GM19372 (cell line): ENCODE measurements at regions not wholly inside any gene's neighbourhood (a gene's known extent, or its start where the extent isn't known, plus 50 kb on each side); places are given as distances from the start of the nearest gene placed in this dataset.
"Not testable (repeated sequence)": the region's sequence is repeated elsewhere in the genome, so short reads cannot be mapped to it uniquely, and the experiment has no call there.

Source experiments
- ATAC-seq: cut with Tn5 transposase; IDR thresholded peaks from one replicate; pipeline ENCODE4 v1.9.1; 2021; ENCODE audit warnings: mild to moderate bottlenecking, low read depth, moderate library complexity; ENCODE audit not compliant: unreplicated experiment

GRCh38 chr14:82636426-82636825 lies 1102.8 kb upstream of the SEL1L start:
- ATAC-seq, result no peak

DNA sequence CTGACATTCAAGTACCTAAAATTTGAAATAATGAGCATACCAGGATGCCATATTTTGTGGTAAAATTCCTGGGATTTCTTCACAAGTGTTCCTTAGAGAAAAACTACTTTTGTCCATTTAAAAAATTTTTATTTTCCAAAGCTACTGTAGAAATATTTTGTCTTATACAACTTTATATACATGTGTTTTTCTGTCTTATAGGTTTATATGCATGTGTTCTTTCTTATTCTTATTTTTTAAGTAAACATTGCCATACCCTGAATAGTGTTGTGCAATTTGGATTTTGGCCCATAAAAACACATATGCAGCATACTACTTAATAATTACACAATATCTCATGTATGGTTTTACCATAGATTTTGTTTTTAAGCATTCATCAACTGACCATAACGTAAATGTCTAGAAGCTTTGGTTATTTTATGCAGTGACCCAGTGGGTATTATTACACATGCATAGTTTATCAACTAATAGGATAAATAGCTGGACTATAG lies 1107.4 kb upstream of the SEL1L start:
- no peak for ATAC-seq

- ATAC-seq, result no peak
Observed at GRCh38 chr14:82642425-82642824, 1108.8 kb upstream of the SEL1L start.

GRCh38 chr14:82647088-82647810 lies 1113.6 kb upstream of the SEL1L start:
- no peak for ATAC-seq

DNA sequence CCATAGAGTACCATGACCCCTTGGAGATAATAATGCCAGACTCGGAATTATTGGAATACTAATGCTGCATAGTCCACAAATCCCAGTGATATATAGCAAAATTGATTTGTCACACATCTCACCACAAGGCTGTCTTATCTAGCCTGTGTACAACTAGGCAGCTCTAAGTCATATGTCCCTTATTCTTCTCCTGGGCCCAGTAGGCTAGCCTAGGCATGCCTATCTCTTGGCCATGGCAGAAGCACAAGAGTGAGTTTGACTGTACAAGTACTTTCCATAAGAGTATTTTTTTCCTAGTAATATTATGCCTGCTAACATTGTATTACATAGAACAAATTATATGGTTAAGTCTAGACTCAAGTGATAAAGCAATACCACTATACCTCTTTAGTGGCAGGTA lies 1122.1 kb upstream of the SEL1L start:
- no peak for ATAC-seq

- ATAC-seq, result no peak
Observed at GRCh38 chr14:82657186-82657675, 1123.6 kb upstream of the SEL1L start.

DNA sequence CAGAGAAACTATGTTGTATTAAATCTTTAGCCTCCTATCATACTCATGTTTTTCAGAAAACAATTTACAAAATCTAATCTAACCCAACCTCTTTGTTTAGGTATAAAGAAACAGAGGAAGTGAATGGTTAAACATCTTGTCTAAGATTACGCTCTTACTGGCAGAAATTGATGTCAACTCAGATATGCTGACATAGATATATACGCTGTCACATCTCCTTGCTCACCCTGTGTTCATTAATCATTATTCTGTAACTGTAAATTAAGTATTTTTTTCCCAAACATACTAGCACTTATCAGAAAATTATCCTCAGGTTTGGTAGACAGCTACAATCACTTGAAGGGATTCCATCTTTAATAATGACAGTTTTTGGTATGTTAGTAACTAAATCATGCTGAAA lies 1127.6 kb upstream of the SEL1L start:
- no peak for ATAC-seq

DNA sequence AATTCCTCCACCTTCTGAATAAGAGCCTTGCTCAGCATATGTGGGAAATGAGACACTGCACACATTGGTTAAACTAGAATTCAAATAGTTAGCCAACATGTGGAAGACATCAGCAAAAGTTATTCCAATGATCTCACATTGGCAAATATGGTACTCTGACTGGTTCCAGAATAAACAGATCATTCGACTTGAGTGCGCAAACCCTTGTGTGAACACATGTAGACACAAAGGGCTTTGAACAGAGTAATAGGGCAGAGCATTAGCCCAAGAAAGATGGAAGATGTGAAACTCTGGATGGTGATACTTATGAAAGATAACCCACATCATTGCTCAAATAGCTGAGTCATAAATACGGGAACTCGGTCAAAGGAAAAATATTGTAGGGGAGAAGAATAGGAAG lies 1133.4 kb upstream of the SEL1L start:
- ATAC-seq, result no peak

DNA sequence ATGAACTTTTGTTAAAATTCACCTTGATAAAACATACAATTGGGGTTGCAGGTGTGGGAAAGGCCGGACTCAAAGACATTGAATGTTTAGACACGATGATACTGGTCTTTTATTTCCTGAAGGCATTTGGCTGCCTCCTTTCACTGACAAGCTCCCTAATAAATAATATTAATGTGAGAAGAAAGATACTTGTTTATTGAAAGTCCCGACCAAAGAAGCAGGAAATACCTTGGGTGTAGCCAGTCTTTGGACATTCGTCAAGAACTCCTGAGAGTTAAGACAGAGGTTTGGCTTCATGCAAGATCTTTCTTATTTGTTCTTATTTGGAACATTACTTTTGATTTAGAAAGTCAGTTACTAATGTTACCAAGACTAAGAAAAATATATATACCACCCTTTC lies 1133.8 kb upstream of the SEL1L start:
- no peak for ATAC-seq

- ATAC-seq, result no peak
Observed at GRCh38 chr14:82676403-82676802, 1142.8 kb upstream of the SEL1L start.

- ATAC-seq, result no peak
Observed at GRCh38 chr14:82689948-82690347, 1156.3 kb upstream of the SEL1L start.

- ATAC-seq, result not testable (repeated sequence)
Observed at GRCh38 chr14:82691191-82691590, 1157.5 kb upstream of the SEL1L start.

DNA sequence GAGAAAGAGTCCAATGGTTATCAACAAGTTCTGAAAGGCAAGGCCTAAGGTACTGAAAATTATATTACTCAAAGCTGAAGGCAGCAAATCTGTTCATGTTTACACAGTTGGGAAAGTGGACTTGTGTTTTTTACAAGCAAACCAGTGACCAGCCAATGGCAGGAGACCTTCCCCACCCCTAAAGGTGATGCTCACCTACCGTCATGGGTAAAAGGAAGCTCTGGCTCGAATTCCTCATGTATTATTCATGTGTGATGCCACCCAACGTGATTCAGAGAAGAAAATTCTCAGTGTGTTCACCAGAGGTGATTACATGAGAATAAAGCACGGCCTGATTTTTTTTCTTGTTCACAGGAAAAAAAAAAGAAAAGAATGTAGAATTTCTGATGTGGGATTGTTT lies 1161.2 kb upstream of the SEL1L start:
- ATAC-seq, result no peak

- no peak for ATAC-seq
Observed at GRCh38 chr14:82704218-82704617, 1170.6 kb upstream of the SEL1L start.

DNA sequence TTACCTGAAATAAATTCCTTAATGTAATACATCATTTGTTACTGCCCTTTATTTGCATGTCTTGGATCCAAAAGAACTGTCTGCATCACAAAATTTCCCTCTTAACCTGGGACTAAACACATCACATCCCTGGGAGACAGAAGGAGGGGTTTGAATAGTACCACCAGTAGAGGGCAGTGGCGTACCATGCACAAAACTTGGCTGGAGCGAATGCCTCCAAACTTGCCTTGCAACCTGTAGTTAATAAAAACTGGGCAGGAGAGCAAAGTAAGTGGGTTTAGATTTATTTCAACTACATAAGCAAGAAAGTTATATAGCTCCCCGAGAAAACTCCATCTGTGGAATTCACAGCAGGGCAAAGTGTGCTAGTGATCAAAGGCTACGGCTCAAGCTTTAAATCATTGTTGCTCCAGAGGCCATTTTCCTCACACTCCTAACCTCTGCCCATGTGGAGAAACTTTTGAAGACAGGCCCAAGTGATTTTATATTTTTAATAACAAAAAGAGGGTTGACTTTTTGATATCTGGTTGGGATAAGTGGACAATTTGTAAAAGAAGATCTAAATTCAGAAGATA lies 1176.7 kb upstream of the SEL1L start:
- ATAC-seq, result no peak

DNA sequence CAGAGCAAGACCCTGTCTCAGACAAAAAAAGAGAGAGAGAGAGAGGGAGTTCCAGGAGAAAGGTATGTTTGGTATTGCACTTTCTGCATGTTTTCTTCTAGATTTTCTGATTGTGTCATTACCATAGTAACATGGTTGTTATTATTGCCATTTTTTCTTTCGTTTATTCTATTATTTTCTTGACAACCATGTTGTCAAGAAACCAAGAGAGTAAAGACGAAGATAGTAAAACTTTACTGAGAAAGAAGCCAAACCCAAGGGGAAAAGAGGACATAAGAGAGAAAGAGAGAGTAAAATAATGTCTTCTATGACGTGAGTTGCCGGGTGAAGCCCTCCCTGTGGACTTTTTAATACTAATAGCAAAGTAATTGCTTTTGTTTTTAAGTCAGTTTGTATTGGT lies 1186.0 kb upstream of the SEL1L start:
- ATAC-seq, result no peak

GRCh38 chr14:82720431-82720830 lies 1186.8 kb upstream of the SEL1L start:
- ATAC-seq, result no peak

GRCh38 chr14:82720946-82721345 lies 1187.3 kb upstream of the SEL1L start:
- no peak for ATAC-seq

DNA sequence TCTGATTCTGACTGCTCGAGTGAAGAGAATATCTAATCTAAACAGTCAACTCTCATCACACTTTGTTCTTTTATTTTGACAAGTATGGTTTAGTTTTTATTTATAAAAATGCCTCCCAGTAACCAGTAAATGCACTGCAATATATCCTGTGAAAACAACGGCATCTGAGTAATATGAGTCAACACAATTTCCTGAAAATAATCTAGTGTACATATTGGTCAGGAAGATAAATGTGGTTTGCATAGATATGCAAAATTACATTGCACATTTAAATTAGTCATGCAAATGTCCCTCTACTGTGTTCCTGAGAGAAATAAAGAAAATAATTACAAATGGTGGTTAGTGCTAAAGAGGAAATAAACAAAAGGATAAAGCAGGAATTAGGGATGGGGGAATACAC lies 1190.7 kb upstream of the SEL1L start:
- ATAC-seq, result no peak

GRCh38 chr14:82725213-82725612 lies 1191.6 kb upstream of the SEL1L start:
- ATAC-seq, result no peak

DNA sequence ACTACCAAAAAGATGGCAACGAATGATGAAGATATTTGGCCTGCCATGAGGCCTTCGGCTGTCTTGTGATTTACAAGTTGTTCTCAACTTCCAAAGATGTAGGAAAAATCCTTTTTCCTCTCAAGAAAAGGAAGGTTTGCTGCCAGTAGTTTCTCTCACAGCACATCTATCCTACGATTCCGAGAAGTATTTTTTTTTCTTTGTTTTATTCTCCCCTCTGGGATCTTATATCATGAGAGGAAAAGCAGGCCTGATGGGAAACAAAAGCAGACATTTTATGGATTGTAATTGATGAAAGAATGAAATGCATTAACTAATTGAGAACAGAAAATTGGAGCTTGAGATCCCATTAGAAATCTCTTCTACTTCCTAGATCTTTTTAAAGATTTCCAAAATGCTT lies 1197.9 kb upstream of the SEL1L start:
- no peak for ATAC-seq

GRCh38 chr14:82740547-82740946 lies 1206.9 kb upstream of the SEL1L start:
- no peak for ATAC-seq
